Activated CD8-positive, alpha-beta memory T cell treated with anti-CD3 and anti-CD28 coated beads, Interleukin-2, amount 50 U/mL, for 1 hour (primary cell): ENCODE measurements at regions not wholly inside any gene's neighbourhood (a gene's known extent, or its start where the extent isn't known, plus 50 kb on each side); places are given as distances from the start of the nearest gene placed in this dataset.

Experiments
- DNase-seq: peaks from one replicate; pipeline ENCODE4 v3.0.0-alpha.2; 2020; ENCODE audit errors: extremely low read depth

GRCh38 chr18:70520867-70521266 is 232.0 kb downstream of the SOCS6 start:
- DNase-seq, result no peak

GRCh38 chr18:70513502-70514171 is 224.8 kb downstream of the SOCS6 start:
- no peak for DNase-seq

GRCh38 chr18:70507970-70508369 is 219.1 kb downstream of the SOCS6 start:
- DNase-seq, result no peak

GRCh38 chr18:70506511-70506910 is 217.7 kb downstream of the SOCS6 start:
- DNase-seq, result no peak

- no peak for DNase-seq
Observed at GRCh38 chr18:70503060-70503459, 214.2 kb downstream of the SOCS6 start.

- no peak for DNase-seq
Observed at GRCh38 chr18:70501358-70501757, 212.5 kb downstream of the SOCS6 start.

GRCh38 chr18:70500748-70501147 is 211.9 kb downstream of the SOCS6 start:
- no peak for DNase-seq

- DNase-seq, result no peak
Observed at GRCh38 chr18:70499218-70499691, 210.4 kb downstream of the SOCS6 start.

- DNase-seq, result no peak
Observed at GRCh38 chr18:70496353-70497294, 207.8 kb downstream of the SOCS6 start.

- DNase-seq, result no peak
Observed at GRCh38 chr18:70494524-70494923, 205.7 kb downstream of the SOCS6 start.

GRCh38 chr18:70493461-70493860 is 204.6 kb downstream of the SOCS6 start:
- no peak for DNase-seq

GRCh38 chr18:70491734-70492348 is 203.0 kb downstream of the SOCS6 start:
- no peak for DNase-seq

- DNase-seq, result peak; percentile 12
Observed at GRCh38 chr18:70489986-70490933, 201.4 kb downstream of the SOCS6 start.

GRCh38 chr18:70489571-70489970 is 200.7 kb downstream of the SOCS6 start:
- DNase-seq, result no peak

- no peak for DNase-seq
Observed at GRCh38 chr18:70469916-70470315, 181.1 kb downstream of the SOCS6 start.

- no peak for DNase-seq
Observed at GRCh38 chr18:70468861-70469547, 180.2 kb downstream of the SOCS6 start.

- no peak for DNase-seq
Observed at GRCh38 chr18:70464343-70465114, 175.7 kb downstream of the SOCS6 start.

GRCh38 chr18:70463085-70463484 is 174.2 kb downstream of the SOCS6 start:
- no peak for DNase-seq

GRCh38 chr18:70462078-70462439 is 173.2 kb downstream of the SOCS6 start:
- no peak for DNase-seq
